B cell (primary cell): ENCODE measurements at regions not wholly inside any gene's neighbourhood (a gene's known extent, or its start where the extent isn't known, plus 50 kb on each side); places are given as distances from the start of the nearest gene placed in this dataset.

Experiments
- ATAC-seq: fragments of 200-7000 bp; cut with Tn5 transposase; one replicate; pipeline ENCODE4 v1.10.0; 2021; ENCODE audit warnings: low read depth, mild to moderate bottlenecking, moderate number of reproducible peaks, moderate library complexity
- CTCF ChIA-PET: fragments of 350-600 bp; sonication (Branson Sonifier 250); formaldehyde crosslinking; loops from one replicate; lab custom pipeline; 2021; ENCODE audit warnings: antibody characterized with exemption, inconsistent platforms; lab: Charles Lee
- POLR2A ChIA-PET: fragments of 350-600 bp; sonication (Branson Sonifier 250); formaldehyde crosslinking; loops from one replicate; lab custom pipeline; 2021; ENCODE audit warnings: antibody characterized with exemption; lab: Charles Lee
- DNase-seq: peaks from one replicate; pipeline ENCODE4 v3.0.0; 2013
- H2AFZ ChIP-seq: 2 replicates; pipeline ENCODE4 v1.6.1; 2012; ENCODE audit warnings: mild to moderate bottlenecking, low read depth, low read length; ENCODE audit not compliant: insufficient read depth, poor library complexity, severe bottlenecking
- H3K27ac ChIP-seq, 2 donors: 1 replicate in 1 of 2; 2 replicates in 1 of 2; pipeline ENCODE4 v1.5.1; 2012 to 2013; ENCODE audit warnings: low read length in 2 of 2, mild to moderate bottlenecking in 2 of 2, moderate library complexity in 1 of 2
- H3K27me3 ChIP-seq, 4 experiments: fragments of 200-600 bp in 1 of 4; sonication (generic) in 1 of 4; replicated peaks in 1 of 4; 1 replicate in 2 of 4; 2 replicates in 2 of 4; pipeline versions ENCODE4 v1.6.1 to v1.7.0; 2013 to 2016; ENCODE audit warnings: low read length in 3 of 4, mild to moderate bottlenecking in 2 of 4, mixed read lengths in 1 of 4, moderate library complexity in 1 of 4; ENCODE audit not compliant: insufficient read depth in 4 of 4, control insufficient read depth in 3 of 4; ENCODE audit errors: control extremely low read depth in 1 of 4
- H3K36me3 ChIP-seq, 2 experiments: replicated peaks in 1 of 2; 1 replicate in 1 of 2; 2 replicates in 1 of 2; pipeline versions ENCODE4 v1.6.1 to v1.7.1; 2013; ENCODE audit warnings: low read length in 1 of 2; ENCODE audit not compliant: insufficient read depth in 2 of 2, control insufficient read depth in 1 of 2; ENCODE audit errors: control extremely low read depth in 1 of 2, extremely low read depth in 1 of 2
- H3K4me1 ChIP-seq, 2 donors: fragments of 200-600 bp in 1 of 2; sonication (generic) in 1 of 2; 1 replicate in 1 of 2; 2 replicates in 1 of 2; pipeline versions ENCODE4 v1.5.1 to v1.6.1; 2013 to 2017; ENCODE audit warnings: low read length in 2 of 2; ENCODE audit not compliant: control insufficient read depth in 2 of 2, insufficient read depth in 2 of 2
- H3K4me2 ChIP-seq: replicated peaks from 2 replicates; pipeline ENCODE3; 2012; ENCODE audit warnings: mild to moderate bottlenecking, low read depth, low read length; ENCODE audit not compliant: poor library complexity, severe bottlenecking
- H3K4me3 ChIP-seq, 5 experiments: fragments of 200-600 bp in 1 of 5; sonication (generic) in 1 of 5; 1 replicate in 3 of 5; 2 replicates in 2 of 5; pipeline versions ENCODE4 v1.5.1 to v1.7.0; 2011 to 2016; ENCODE audit warnings: low read length in 4 of 5, mild to moderate bottlenecking in 4 of 5, low read depth in 2 of 5, control low read depth in 1 of 5, moderate library complexity in 1 of 5; ENCODE audit not compliant: insufficient read depth in 1 of 5; ENCODE audit errors: control extremely low read depth in 1 of 5, extremely low read depth in 1 of 5
- H3K79me2 ChIP-seq: fragments of 200-600 bp; sonication (generic); one replicate; pipeline ENCODE4 v1.6.0; 2016; ENCODE audit warnings: low read length; ENCODE audit not compliant: control insufficient read depth, insufficient read depth
- H3K9ac ChIP-seq: fragments of 200-600 bp; sonication (generic); 2 replicates; pipeline ENCODE4 v1.6.1; 2017; ENCODE audit warnings: mild to moderate bottlenecking, low read length, moderate library complexity
- H3K9me3 ChIP-seq, 3 donors: one replicate each; pipeline versions ENCODE4 v1.6.1 to v1.7.1; 2013; ENCODE audit warnings: low read length in 2 of 3; ENCODE audit not compliant: control insufficient read depth in 2 of 3, insufficient read depth in 1 of 3; ENCODE audit errors: control extremely low read depth in 1 of 3
- H4K20me1 ChIP-seq: 2 replicates; pipeline ENCODE4 v1.6.0; 2012; ENCODE audit warnings: mild to moderate bottlenecking, low read length; ENCODE audit not compliant: insufficient read depth, control insufficient read depth, poor library complexity, severe bottlenecking
- H3K27ac Mint-ChIP-seq: one replicate; pipeline ENCODE4 v1.8.0; 2021; ENCODE audit warnings: mixed read lengths
- H3K27me3 Mint-ChIP-seq: one replicate; pipeline ENCODE4 v1.8.0; 2021; ENCODE audit warnings: mixed read lengths
- H3K4me1 Mint-ChIP-seq: one replicate; pipeline ENCODE4 v1.8.0; 2021; ENCODE audit warnings: mixed read lengths
- H3K4me3 Mint-ChIP-seq: one replicate; pipeline ENCODE4 v1.8.0; 2021; ENCODE audit warnings: mixed read lengths
- H3K9me3 Mint-ChIP-seq: one replicate; pipeline ENCODE4 v1.8.0; 2022; ENCODE audit warnings: mixed read lengths; ENCODE audit not compliant: insufficient read depth
- CTCF ChIP-seq: fragments of 200-600 bp; IDR thresholded peaks from one replicate; pipeline ENCODE4 v1.8.0; 2022; ENCODE audit warnings: antibody characterized with exemption, mild to moderate bottlenecking
- EZH2 ChIP-seq: IDR thresholded peaks from 2 replicates; pipeline ENCODE4 v1.6.1; 2012; ENCODE audit warnings: borderline replicate concordance, low read depth, mild to moderate bottlenecking, moderate library complexity, low read length; ENCODE audit not compliant: insufficient read depth, poor library complexity, severe bottlenecking
- WGBS: methylation state at CpG from one replicate; pipeline ENCODE4 v1.1.5; 2013; ENCODE audit warnings: missing lambda C conversion rate; ENCODE audit not compliant: insufficient coverage; 5-methylcytosine and 5-hydroxymethylcytosine counted together
- intact Hi-C: fragments of 100-400 bp; cut with micrococcal nuclease; formaldehyde crosslinking; loops from one replicate; pipeline ENCODE4 v1.10.0; 2022

- Histone ChIP-seq H3K4me1 (no peaks in the 10 kb centered on the region), H3K9ac (no peak overlapping the region), H4K20me1 (no peaks in the 10 kb centered on the region), H2AFZ (no peak overlapping the region), H3K4me2 (no peak overlapping the region), H3K4me3 (no peak overlapping the region), H3K79me2 (no peaks in the 10 kb centered on the region), H3K9me3 (no peaks in the 10 kb centered on the region), H3K27ac (no peak overlapping the region), H3K36me3 (no peaks in the 10 kb centered on the region), H3K27me3 (no peaks in the 10 kb centered on the region)
- Mint-ChIP-seq H3K27me3 (no peaks in the 10 kb centered on the region), H3K9me3 (no peaks in the 10 kb centered on the region), H3K4me1 (no peaks in the 10 kb centered on the region), H3K4me3 (no peak overlapping the region), H3K27ac (no peak overlapping the region)
- POLR2A ChIA-PET: no interaction called here
- CTCF ChIA-PET: interaction anchor here (1.0 to 1.3 kb wide), 4 partner anchors 12 to 140 kb away, joined by 3 to 6 read pairs (median 4); no protein-coding TSS in a partner anchor
- TF ChIP-seq EZH2 (no peak), CTCF (no peak)
- DNase-seq (no peak), ATAC-seq (no peak)
- intact Hi-C loops: no loop called here
These were observed 494.0 kb upstream of the MAP3K7 start for GRCh38 chr6:91080871-91081270.

- no peak overlapping the region for H3K27ac Mint-ChIP-seq
- Histone ChIP-seq H3K4me2 (no peak overlapping the region), H3K9ac (no peak overlapping the region), H3K27me3 (no peaks in the 10 kb centered on the region), H3K4me3 (no peak overlapping the region), H3K27ac (no peak overlapping the region), H3K4me1 (no peaks in the 10 kb centered on the region), H4K20me1 (no peaks in the 10 kb centered on the region), H3K79me2 (no peaks in the 10 kb centered on the region), H3K9me3 (no peaks in the 10 kb centered on the region), H2AFZ (no peak overlapping the region), H3K36me3 (no peaks in the 10 kb centered on the region)
- no peak overlapping the region for H3K4me3 Mint-ChIP-seq
- 82% methylated on average over 3 of the region's 3 CpGs for WGBS
- no peaks in the 10 kb centered on the region for H3K9me3 Mint-ChIP-seq
- ATAC-seq: no peak
- H3K27me3 Mint-ChIP-seq: no peaks in the 10 kb centered on the region
- no peaks in the 10 kb centered on the region for H3K4me1 Mint-ChIP-seq
- POLR2A ChIA-PET: no interaction called here
- TF ChIP-seq CTCF (no peak), EZH2 (no peak)
- CTCF ChIA-PET: no interaction called here
- intact Hi-C loops: no loop called here
- no peak for DNase-seq
These were observed 493.1 kb upstream of the MAP3K7 start for GRCh38 chr6:91079969-91080368.
